GM20000 (cell line): ENCODE measurements at regions not wholly inside any gene's neighbourhood (a gene's known extent, or its start where the extent isn't known, plus 50 kb on each side); places are given as distances from the start of the nearest gene placed in this dataset.
A peak's percentile ranks its signal among the peaks of the same experiment; 100 is the strongest.

ENCODE experiments used
- DNase-seq: peaks from one replicate; pipeline ENCODE4 v3.0.0; 2012; ENCODE audit warnings: low spot score
- TF ChIP-seq, protein P1 (sequence below): IDR thresholded peaks from 2 replicates; pipeline ENCODE4 v1.5.1; 2012; ENCODE audit warnings: mild to moderate bottlenecking, control low read depth; ENCODE audit errors: extremely low read depth, missing control alignments

DNA sequence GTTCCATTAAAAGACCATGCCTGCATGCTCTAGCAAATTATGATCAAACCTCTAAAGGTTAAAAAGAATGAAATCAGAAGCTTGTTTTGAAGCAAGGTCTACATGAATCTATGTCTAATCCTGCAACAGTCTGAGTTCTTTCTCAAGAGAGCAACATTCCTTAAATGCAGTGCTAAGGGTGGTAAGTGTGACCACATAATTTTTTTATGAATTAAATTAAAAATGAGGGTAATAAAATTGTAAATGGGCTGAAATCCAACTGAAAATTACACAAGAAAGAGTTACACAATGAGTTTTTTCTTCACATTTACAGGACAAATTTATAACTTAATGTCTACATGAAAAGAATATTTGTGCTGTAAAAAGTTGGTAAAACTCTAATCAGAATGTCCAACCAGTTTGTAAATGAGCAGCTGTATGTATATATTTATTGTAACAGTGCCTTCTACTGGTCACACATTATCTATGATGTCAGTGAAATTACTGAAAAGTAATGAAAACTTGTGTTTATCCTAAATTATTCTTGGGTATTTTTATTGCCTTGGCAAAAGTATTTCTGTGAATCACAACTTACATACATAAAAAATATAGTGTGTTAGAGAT, 336.3 kb upstream of the PITX2 start:
- TF ChIP-seq, protein P1, sequence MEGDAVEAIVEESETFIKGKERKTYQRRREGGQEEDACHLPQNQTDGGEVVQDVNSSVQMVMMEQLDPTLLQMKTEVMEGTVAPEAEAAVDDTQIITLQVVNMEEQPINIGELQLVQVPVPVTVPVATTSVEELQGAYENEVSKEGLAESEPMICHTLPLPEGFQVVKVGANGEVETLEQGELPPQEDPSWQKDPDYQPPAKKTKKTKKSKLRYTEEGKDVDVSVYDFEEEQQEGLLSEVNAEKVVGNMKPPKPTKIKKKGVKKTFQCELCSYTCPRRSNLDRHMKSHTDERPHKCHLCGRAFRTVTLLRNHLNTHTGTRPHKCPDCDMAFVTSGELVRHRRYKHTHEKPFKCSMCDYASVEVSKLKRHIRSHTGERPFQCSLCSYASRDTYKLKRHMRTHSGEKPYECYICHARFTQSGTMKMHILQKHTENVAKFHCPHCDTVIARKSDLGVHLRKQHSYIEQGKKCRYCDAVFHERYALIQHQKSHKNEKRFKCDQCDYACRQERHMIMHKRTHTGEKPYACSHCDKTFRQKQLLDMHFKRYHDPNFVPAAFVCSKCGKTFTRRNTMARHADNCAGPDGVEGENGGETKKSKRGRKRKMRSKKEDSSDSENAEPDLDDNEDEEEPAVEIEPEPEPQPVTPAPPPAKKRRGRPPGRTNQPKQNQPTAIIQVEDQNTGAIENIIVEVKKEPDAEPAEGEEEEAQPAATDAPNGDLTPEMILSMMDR = no peak
- DNase-seq = no peak

DNA sequence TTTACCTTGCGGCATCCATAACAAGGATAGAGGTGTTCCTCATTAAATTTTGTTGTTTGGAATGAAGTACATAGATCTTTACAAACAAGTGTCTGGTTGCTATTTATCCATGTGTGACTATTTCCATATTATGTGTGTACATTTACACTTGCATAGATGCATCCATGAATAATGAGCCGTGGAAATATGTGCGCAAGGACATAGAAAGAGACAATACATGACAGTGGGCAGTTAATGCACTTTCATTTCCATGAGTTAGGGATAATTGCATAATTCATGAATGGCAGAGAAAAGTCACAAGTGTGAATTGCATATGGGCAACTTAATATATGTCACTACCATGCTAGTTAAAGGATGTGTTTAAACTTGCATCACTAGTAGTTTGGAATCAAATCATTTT, 338.2 kb upstream of the PITX2 start:
- DNase-seq = no peak
- TF ChIP-seq, protein P1 = no peak

DNA sequence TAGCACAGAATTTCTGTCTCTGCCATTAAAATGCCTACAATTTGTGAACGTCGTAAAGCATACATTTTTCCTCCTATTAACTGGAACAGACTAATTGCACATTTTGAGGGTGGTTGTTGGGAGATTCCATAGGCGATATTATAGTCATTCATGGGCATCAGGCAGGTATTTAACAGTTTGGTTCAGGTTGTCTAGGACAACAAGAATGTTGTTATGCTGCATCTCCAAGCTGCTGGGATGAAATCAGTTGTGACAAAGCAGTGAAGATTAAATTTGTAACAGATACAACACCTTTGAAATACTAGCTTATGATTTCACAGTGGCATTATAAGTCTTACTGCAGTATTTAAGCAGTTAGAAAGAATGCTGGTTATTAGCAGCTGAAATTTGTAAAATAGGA, 339.7 kb upstream of the PITX2 start:
- TF ChIP-seq, protein P1 = no peak

DNA sequence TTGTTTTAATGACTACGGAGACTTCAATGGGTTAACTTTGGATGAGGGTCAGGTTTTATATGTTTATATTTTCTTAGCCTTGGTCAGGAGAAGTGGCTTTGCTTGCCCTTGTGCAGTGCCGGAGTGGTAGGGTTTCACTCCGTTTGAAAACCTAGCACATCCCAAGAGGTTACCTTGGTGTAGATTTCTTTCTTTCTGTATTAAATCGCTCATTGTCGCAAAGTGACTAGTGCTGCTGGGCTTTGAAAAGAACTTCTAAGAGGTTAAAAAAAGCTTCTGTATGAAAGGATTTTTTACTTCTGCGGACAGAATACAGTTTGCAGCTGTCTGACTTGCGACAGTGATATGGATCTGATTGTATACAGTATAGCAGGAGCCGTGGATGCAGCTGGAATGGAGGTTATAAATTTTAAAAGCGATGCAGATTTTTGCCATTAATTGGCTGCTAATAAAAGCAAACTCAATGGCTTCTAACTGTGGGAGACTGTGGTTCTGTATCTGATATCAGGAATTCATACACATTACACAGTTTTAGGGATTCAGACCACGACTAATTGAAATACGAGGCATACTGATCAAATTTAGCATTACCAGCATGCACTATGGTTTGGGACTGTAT, 340.9 kb upstream of the PITX2 start:
- no peak for DNase-seq
- TF ChIP-seq, protein P1 = no peak

More for the DNA sequence above, 339.7 kb upstream of the PITX2 start:
- DNase-seq = no peak

DNA sequence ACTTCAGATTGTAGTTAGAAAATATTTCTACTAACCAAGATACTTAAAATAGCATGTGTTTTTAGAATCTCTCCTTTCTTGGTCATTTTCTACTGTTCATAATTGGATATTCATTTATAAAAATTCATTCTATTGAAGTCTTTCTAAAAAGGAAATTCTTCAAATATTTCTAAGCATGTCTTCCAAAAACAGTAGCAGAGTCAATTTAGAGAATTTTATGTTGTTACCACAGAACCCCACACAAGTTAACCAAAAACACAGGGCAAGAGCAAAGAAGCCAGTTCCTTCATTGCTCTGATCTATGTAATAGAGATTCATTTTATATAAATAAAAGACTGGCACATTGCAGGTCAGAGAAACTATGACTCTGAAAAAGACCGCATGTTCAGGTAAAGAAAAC, 345.1 kb upstream of the PITX2 start:
- DNase-seq = no peak
- TF ChIP-seq, protein P1 = no peak

DNA sequence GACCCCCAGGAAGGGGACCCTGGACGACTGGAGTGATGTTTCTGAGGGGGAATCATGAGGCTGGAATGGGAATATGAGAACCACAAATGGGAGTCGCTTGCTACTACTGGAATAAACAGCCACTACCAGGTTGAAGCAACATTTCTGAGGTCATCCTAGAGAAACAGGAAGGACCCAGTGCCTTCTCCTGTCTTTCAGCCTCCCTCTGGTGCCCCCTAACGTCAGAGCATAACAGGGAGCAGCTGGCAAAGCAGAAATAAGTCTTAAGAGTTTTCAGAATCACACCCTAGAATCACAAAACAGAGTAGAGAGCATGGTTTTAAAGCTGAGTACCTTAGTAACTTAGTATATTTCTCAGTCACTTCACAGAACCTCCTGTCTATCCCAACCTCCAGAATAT, 347.8 kb upstream of the PITX2 start:
- TF ChIP-seq, protein P1 = peak; percentile 30
- DNase-seq = peak; percentile 29

DNA sequence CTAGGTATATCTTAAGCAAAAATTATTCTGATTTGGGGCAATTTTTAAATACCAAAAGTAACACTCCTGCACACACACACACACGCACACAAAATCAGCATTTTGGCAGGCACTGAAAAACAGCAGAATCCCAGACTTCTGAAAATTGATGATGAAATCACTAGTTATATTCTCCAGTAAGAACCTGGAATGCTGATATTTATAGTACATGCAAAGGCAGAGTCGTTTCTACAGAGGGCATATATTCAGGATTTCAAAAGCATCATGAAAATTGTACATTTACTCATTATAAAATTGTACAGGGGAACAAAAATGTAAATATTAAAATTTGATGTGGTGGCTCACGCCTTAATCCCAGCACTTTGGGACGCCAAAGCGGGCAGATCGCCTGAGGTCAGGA, 352.5 kb upstream of the PITX2 start:
- TF ChIP-seq, protein P1 = no peak
- DNase-seq = no peak
